ENCODE measurements at regions not wholly inside any gene's neighbourhood (a gene's known extent, or its start where the extent isn't known, plus 50 kb on each side); places are given as distances from the start of the nearest gene placed in this dataset.
A peak's percentile ranks its signal among the peaks of the same experiment; 100 is the strongest.

DNA sequence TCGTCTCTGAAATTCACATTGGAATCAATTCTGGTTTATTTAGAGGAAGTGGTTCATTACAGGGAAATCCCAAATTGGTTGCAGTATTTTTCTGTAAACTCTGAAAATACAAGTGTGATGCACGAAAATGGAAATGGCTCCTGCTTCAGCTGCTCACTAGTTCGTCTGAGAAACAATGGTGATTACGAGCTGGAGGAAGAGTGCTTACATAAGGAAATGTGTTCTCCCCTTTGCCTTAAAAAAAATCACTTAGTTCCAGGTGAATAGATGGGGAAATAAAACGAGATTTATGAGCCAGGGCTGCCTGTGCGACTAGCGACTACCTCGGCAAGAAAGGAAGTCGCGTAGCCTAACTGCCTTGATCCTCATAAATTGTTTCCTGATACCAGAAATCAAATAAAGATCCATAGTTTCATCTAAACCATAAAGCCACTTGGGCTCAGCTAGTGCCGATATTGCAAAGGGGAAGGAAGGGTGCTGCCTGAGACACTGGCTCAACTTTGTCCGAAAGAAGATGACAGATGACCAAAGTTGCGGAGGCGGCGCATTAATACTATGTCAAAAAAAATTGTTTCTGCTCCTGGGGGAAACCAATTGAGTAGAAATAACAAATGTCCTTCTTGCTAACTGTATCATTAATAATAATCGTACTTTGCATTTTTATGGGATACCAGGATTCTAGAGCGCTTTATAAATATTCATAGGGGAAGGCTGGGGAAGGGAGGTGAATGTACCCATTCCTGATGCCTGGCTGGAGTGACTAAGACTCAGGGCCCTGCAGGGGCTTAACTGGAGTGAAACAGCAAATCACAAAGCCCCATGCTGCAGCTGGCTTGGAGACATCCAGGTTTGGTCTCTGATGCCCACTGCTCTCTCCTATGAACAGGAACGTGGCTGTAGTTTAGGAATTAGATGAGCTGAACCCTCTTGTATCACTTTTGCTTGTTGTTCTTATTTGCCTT, 185.7 kb downstream of the BLID start:
- H3K27ac ChIP-seq, result peak overlapping the region in 1 of 2 donors; percentile 7
- H3K27me3 ChIP-seq (replicated peaks; ENCODE audit: insufficient read depth), result no peaks in the 10 kb centered on the region
- 21% methylated on average over 18 of the region's 18 CpGs for WGBS
- no peak for TF ChIP-seq POLR2AphosphoS5 (IDR thresholded peaks at IDR 0.05)
- no peak for TF ChIP-seq POLR2A (IDR thresholded peaks at IDR 0.05)
- TF ChIP-seq, protein P1, sequence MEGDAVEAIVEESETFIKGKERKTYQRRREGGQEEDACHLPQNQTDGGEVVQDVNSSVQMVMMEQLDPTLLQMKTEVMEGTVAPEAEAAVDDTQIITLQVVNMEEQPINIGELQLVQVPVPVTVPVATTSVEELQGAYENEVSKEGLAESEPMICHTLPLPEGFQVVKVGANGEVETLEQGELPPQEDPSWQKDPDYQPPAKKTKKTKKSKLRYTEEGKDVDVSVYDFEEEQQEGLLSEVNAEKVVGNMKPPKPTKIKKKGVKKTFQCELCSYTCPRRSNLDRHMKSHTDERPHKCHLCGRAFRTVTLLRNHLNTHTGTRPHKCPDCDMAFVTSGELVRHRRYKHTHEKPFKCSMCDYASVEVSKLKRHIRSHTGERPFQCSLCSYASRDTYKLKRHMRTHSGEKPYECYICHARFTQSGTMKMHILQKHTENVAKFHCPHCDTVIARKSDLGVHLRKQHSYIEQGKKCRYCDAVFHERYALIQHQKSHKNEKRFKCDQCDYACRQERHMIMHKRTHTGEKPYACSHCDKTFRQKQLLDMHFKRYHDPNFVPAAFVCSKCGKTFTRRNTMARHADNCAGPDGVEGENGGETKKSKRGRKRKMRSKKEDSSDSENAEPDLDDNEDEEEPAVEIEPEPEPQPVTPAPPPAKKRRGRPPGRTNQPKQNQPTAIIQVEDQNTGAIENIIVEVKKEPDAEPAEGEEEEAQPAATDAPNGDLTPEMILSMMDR (IDR thresholded peaks at IDR 0.05), result no peak
- no peaks in the 10 kb centered on the region for H3K4me1 ChIP-seq (replicated peaks)
- H3K36me3 ChIP-seq, result no peaks in the 10 kb centered on the region
- intact Hi-C loops (cut with DNase I), result no loop called here
- no peaks in the 10 kb centered on the region for H3K9me3 ChIP-seq
- DNase-seq (ENCODE audit: low spot score), result no peak
- peak overlapping the region; percentile 2 to 3 for H3K4me3 ChIP-seq

DNA sequence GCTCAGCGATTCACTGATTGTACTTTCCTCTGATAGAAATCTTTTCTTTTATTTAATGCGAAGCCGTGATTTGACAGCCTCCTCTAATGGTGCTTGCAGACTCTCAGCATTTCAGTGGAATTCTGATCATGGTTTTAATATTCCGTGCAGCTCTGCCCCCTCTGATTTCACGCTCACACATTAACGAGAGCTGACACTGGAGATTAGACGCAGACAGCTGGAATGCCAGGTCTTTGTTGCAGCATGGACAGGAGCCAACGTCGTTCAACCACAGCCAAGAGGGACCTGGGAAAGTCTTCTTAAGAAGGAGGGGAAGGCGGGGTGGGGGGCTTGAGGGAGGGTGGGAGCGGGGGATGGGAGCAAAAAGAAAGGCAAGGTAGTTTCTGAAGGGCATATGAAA, 186.4 kb downstream of the BLID start:
- Histone ChIP-seq H3K4me1 (replicated peaks) (no peaks in the 10 kb centered on the region), H3K27ac (peak overlapping the region in 1 of 2 donors; percentile 7), H3K9me3 (no peaks in the 10 kb centered on the region), H3K4me3 (peak overlapping the region; percentile 2 to 3), H3K36me3 (no peaks in the 10 kb centered on the region), H3K27me3 (replicated peaks; ENCODE audit: insufficient read depth) (no peaks in the 10 kb centered on the region)
- TF ChIP-seq, protein P1 (IDR thresholded peaks at IDR 0.05), result no peak
- DNase-seq (ENCODE audit: low spot score), result no peak
- WGBS, result 2% methylated on average over 11 of the region's 11 CpGs
- intact Hi-C loops (cut with DNase I), result no loop called here

DNA sequence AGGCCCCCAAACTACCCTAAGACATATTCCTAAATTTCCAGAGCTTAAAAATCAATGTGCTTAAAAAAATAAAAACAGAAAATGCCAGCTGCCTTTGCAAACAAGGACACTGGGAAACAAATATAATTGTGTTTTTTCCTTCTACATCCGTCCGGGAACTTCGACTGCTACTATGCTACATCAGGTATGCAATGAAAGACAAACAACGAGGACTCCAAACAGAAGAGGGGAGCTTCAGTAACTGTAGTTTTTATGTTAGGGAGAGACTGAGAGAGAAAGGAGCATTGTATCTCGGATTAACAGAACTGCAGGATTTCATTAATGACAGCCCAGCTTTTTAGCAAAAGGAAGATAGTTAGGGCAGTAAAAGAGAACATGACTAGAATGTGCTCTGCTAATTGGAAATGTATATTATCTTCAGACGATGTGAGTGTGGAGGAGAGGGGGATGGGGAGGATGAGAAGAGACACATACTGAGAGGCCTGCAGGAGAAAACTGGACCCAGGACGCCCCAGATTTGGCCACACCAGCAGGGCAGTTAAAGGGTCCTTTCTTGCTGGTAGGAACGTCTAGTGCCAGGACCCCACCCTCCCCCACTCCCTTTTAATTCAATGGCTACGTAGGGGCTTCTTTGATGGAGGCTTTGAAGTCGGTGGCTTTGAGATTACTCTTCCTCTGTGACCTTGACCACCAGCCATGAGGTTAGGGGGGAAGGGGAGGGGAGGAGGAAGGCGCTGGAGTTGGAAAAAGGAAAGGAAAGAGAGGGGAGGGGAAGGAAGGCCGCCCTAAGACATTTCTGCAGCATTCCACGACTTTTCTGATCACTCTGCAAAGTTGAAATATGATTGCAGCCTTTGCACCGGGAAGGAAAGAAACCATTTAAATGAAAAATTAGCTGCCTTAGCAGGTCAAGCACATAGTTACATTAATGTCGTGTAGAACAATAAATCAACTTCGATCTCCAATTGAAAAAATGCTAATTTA, 187.1 kb downstream of the BLID start:
- intact Hi-C loops (cut with DNase I), result no loop called here
- WGBS, result 27% methylated on average over 16 of the region's 16 CpGs
- peak overlapping the region in 1 of 2 donors; percentile 2 for H3K4me3 ChIP-seq
- no peak overlapping the region for H3K27ac ChIP-seq
- no peak for TF ChIP-seq POLR2A (IDR thresholded peaks at IDR 0.05)
- no peak for TF ChIP-seq POLR2AphosphoS5 (IDR thresholded peaks at IDR 0.05)
- H3K27me3 ChIP-seq (replicated peaks; ENCODE audit: insufficient read depth), result no peaks in the 10 kb centered on the region
- H3K4me1 ChIP-seq (replicated peaks), result no peaks in the 10 kb centered on the region
- no peak for DNase-seq (ENCODE audit: low spot score)
- no peaks in the 10 kb centered on the region for H3K36me3 ChIP-seq
- H3K9me3 ChIP-seq, result no peaks in the 10 kb centered on the region

DNA sequence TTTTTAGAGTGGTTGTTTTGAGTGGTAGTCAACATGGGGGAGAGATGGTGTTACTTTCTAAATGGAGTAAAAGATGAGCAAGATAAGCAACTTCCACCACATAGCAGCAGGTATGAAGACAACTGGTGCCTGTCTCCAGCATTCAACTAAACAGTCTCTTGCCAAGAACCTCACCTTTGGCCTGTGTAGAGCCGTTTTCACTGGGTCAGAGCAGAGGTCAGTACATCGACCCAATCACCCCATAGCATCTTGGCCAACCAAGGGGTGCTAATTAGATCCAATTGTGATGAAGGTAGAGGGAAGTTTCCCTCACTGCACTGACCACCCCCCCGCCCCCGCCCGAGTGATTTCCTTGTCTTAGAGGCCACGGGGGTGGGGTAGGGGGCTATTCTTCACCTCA, 188.2 kb downstream of the BLID start:
- Histone ChIP-seq H3K4me3 (no peak overlapping the region), H3K9me3 (no peaks in the 10 kb centered on the region), H3K27ac (no peak overlapping the region), H3K4me1 (replicated peaks) (no peaks in the 10 kb centered on the region), H3K36me3 (no peaks in the 10 kb centered on the region), H3K27me3 (replicated peaks; ENCODE audit: insufficient read depth) (no peaks in the 10 kb centered on the region)
- intact Hi-C loops (cut with DNase I), result no loop called here
- TF ChIP-seq, protein P1 (IDR thresholded peaks at IDR 0.05), result no peak
- TF ChIP-seq POLR2A (IDR thresholded peaks at IDR 0.05) (no peak), POLR2AphosphoS5 (IDR thresholded peaks at IDR 0.05) (no peak)
- 90% methylated on average over 6 of the region's 6 CpGs for WGBS
- DNase-seq (ENCODE audit: low spot score), result no peak

DNA sequence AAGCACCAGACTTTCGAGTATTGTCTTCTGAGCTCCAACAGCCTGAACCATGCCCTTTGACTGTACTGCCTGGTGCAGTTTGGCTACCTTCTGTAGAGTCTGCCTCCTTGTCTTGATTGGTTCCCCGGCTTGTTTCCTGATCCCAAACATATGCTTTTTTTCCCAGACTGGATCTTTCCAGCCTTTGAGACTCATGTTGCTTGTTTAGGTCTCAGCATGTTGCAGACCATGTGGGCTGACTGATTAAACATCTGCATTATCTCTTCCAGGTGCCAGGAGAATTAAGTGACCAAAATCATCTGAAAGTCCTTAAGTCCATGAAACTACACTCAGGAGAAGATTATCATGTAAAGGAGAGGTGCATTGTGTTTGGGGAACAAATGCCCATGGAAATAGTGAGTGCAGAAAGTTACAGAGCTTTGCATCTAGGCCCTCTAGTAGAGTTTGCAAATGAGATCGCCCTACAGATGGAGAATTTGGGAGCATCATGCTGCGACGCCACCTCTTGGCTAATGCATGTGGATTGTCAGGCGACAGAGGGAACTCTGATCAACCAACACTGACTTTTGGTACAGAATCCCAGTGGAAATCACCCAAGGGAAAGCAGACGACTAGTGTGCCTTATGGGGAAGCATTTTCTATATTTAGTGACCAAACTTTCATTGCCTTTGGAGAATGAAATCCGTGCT, 188.8 kb downstream of the BLID start:
- no peaks in the 10 kb centered on the region for H3K4me1 ChIP-seq (replicated peaks)
- WGBS, result 93% methylated on average over 8 of the region's 8 CpGs
- no peaks in the 10 kb centered on the region for H3K9me3 ChIP-seq
- H3K4me3 ChIP-seq, result no peak overlapping the region
- no peaks in the 10 kb centered on the region for H3K36me3 ChIP-seq
- TF ChIP-seq POLR2A (IDR thresholded peaks at IDR 0.05) (no peak), POLR2AphosphoS5 (IDR thresholded peaks at IDR 0.05) (no peak)
- TF ChIP-seq, protein P1 (IDR thresholded peaks at IDR 0.05), result no peak
- intact Hi-C loops (cut with DNase I), result no loop called here
- DNase-seq (ENCODE audit: low spot score), result no peak
- H3K27me3 ChIP-seq (replicated peaks; ENCODE audit: insufficient read depth), result no peaks in the 10 kb centered on the region
- no peak overlapping the region for H3K27ac ChIP-seq
